Activated T-helper 1 cell treated with anti-CD3 and anti-CD28 coated beads, Interleukin-2, amount 50 U/mL, for 16 hours (primary cell): ENCODE measurements at regions not wholly inside any gene's neighbourhood (a gene's known extent, or its start where the extent isn't known, plus 50 kb on each side); places are given as distances from the start of the nearest gene placed in this dataset.

Source experiments
- DNase-seq, 2 donors: peaks; one replicate each; pipeline ENCODE4 v3.0.0-alpha.2; 2020; ENCODE audit warnings: low read depth in 1 of 2, low spot score in 1 of 2

DNA sequence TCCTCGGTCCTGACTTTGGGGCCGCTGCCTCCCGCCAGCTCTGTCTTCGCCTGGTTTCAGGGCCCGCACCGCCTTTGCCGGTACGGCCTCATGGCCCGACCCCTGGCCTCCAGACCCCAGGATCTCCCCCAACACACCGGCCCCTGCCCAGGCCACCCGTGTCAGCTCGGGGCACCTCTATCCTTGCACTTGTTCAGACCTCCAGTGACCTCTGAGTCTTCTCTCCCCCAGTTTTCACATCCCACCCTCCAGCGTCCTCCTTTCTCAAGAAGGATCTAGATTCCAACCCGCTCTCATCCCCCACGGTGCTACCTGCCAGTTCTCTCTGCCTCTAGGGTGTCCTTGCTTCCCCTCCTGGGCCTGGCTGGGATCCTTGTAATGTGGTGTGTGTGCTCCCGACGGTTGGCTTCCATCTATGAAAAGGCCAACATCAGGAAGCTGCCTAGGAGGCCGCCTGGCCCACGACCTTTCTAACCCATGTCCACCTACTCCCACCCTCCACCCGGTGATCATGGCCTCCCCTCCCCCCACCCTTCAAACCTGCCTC, 61.1 kb downstream of the SPATA31C2 start:
- DNase-seq: no peak

DNA sequence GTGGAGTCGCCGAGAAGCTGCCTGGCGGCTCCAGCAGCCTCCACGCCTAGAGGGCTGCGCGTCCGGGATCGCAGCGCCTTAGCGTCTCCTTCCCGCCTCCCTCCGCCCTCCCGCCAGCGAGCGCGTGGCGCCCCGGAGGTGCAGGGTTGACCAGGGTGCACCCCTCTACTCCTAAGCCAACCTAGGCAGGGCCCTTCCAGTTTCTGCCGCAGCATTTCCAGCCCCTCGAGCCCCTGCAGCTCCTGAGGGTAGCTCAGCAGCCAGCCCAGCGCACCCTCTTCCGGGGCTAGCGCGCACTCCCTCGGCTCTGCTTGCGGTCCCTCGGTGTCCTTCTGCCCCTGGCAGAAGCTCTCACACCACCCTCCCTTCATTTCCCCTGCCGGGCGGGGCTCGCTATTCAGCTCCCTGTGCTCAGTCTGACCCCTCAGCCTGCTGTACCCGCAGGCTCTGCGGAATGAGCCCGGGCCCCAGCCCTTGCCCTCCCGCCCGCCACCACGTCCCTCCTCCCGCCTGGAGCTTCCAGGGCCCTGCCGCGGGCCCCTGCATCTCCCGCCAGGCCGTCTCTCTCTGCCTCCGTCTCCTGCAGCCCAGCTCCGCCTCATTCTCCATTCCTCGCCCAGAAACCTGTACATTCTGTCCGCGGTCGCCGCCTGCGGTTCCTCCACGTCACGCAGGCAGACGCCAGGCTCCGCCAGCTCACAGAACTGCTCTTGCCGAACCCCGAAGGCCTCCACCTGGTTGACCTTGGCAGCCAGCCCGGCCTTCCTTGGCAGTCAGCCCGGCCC, 61.8 kb downstream of the SPATA31C2 start:
- DNase-seq: peak in 1 of 2 donors; percentile 6

DNA sequence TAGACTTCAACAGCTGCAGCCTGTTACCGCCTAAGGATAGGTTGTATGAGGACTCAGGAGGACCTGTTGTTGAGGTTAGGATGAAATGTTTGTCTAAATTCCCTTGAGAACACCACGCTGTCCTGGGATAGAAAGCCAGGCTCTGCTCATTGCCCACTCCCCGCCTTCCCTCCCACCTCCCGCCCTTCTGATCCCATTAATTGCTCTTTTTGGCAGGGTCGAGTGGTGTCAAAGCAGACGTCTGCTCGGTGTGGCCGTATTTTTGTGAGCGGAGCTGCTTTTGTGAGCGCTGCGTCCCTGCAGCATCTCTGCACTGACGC, 62.3 kb downstream of the SPATA31C2 start:
- no peak for DNase-seq

DNA sequence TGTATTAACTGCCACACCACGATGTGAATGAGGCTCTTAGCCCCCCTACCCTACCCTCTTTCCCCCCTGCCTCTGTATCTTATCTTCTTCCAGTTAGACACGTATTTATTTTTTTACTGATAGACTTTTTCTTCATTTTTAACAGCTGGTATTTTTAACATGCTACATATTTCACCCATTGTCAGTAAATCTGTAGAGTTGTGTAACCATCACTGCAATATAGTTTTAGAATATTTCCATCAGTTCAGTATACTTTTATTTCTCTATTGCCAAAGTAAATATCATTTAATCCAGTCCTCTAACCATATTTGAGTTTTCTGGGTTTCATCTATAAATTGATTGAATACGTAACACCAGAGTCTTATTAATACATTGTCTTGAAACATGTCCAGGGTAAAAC, 62.8 kb downstream of the SPATA31C2 start:
- DNase-seq: no peak

DNA sequence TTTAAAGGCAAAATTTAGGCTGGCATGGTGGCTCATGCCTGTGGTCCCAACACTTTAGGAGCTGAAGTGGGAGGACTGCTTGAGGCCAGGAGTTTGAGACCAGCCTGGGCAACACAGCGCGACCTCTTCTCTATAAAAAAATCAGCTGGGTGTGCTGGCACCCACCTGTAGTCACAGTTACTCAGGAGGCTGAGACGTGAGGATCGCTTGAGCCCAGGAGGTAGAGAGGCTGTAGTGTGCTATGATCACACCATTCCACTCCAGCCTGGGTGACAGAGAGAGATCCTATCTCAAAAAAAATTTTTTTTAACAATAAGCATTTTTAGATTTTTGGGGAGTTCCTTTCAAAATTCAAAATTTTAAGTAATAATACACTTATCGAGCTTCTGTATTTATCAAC, 63.3 kb downstream of the SPATA31C2 start:
- DNase-seq: no peak

DNA sequence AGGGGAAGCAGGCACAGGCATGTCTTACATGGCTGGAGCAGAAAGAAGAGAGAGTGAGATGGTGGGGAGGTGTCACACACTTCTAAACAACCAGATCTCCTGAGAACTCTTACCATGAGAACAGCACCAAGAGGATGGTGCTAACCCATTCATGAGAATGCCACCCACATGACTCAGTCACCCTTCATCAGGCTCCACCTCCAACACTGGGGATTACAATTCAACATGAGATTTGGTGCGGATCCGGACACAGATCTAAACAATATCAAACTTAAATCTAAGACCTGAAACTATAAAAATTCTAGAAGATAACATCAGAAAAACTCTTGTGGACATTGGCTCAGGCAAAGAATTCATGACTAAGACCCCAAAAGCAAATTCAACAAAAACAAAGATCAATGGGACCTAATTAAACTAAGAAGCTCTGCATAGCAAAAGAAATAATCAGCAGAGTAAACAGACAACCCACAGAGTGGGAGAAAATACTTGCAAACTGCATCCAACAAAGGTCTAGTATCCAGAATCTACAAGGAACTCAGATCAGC, 65.4 kb downstream of the SPATA31C2 start:
- DNase-seq: no peak

DNA sequence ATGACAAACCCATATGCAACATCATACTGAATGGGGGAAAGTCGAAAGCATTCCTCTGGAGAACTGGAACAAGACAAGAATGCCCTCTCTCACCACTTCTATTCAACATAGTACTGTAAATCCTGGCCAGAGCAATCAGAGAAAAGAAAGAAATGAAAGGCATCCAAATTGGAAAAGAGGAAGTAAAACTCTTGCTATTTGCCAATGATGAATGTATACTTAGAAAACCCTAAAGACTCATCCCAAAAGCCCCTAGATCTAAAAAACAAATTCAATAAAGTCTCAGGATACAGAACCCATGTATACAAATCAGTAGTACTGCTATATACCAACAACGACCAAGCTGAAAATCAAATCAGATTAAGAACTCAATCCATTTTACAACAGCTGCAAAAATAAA, 66.9 kb downstream of the SPATA31C2 start:
- DNase-seq: no peak

DNA sequence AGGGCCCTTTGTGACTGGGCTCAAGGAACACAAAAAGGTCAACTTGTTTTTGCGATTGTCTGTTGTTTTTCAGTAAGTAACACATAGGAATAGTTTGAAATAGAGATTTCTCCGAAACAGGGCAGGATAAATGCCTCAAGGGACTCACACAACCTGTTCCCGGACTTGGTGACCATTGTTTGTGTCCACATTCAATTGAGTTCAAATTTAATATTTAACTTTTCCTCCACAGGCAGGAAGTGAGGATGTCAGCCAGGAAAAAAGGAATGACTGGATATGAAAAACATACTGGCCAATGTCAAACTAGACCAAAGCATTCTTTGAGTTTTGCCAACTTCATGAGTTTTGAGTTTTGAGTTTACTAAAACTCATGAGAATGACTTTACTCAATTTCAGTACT, 72.7 kb downstream of the SPATA31C2 start:
- no peak for DNase-seq

DNA sequence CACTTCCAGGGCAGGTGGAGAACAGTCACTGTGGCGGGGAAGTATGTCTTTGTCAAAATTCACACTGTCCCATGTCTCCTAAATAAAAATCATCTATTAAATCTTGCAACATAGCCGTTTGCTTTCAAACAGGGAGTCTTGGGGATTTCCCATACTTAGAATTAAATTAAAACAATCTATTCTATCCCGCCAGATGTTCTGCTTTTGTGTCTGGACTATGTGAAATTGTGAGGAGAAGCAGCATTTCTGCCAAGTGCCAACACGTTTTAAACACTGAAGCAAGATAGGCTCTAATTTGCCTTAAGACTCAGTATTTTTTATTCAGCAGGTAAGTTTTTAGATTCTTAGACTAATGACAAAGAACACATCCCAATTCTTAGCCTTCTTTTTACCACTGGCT, 73.7 kb downstream of the SPATA31C2 start:
- DNase-seq: no peak

DNA sequence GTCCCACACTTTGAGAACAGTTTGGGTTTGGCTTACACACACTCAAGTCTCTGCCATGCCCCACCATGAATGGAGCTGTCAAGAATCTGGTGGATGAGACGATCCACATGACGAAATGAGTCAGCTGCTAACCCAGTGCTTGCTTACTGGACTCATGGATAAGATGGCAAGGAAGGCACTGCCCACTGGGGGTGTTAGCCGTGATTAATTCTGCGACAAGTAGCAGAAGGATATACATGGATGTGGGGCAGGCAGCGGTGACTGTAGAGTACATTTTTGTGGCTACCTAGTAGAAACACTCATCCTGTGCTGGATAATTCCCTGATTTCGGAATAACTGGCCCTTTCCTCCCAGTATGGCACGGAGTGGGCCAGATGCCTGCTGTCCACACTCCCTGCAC, 77.5 kb downstream of the SPATA31C2 start:
- no peak for DNase-seq

DNA sequence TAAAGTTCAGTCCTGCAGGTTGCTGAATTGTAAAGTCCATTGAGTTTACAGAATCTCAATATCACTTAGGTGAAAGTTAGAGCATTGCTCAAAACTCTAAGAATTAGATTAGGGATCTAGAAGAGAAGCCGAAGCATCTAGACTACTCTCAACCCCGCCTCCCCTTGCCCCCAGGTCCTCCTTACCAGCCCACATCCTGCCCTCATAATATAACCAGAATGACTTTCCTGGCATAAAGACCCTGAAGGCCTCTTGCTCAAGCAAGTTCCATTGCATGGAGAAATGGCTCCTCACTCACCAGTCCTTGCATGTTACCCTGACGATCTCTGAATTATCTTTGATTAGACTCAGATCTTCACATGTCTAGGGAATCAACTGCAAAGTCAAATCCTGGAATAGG, 78.8 kb downstream of the SPATA31C2 start:
- DNase-seq: no peak

DNA sequence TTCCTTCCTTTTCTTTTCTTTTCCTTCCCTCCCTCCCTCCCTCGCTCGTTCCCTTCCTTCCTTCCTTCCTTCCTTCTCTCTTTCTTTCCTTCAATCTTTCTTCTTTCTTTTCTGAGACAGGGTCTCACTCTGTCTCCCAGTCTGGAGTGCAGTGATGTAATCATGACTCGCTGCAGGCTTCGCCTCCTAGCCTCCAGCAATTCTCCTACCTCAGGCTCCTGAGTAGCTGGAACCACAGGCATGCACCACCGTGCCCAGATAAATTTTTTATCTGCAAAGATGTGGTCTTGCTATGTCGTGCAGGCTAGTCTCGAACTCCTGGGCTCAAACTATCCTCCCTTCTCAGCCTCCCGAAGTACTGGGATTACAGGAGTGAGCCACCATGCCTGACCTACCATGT, 81.4 kb downstream of the SPATA31C2 start:
- no peak for DNase-seq

DNA sequence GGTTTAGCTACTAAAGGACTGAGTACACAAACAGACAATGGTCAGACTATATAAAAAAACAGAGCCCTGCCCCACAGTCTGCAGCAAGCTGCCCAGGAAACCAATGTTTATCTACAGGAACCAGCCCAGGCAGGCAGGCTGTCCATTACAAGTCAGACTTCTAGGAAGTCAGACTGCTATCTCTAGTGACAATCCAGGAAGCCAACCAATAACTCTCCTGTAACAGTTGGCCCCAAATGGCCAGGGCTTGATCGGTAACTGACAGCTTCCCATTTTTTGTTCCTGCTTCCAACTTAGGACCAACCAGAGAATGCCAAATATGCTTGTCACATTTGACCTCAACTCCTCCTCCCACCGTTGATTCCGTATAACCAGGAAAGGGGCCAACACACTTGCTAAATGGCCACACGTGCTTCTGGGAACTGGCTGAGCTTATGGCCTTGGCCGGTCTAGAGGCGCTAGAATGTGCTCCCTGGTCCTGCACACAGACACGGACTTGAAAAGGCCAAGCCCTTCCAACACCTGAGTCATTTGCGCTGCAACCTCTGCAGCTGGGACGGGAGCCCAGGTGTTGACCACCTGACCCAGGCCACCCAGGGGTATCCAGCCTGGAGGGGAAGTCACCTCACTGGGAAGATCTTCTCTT, 79.6 kb upstream of the CDK20 start:
- no peak for DNase-seq

DNA sequence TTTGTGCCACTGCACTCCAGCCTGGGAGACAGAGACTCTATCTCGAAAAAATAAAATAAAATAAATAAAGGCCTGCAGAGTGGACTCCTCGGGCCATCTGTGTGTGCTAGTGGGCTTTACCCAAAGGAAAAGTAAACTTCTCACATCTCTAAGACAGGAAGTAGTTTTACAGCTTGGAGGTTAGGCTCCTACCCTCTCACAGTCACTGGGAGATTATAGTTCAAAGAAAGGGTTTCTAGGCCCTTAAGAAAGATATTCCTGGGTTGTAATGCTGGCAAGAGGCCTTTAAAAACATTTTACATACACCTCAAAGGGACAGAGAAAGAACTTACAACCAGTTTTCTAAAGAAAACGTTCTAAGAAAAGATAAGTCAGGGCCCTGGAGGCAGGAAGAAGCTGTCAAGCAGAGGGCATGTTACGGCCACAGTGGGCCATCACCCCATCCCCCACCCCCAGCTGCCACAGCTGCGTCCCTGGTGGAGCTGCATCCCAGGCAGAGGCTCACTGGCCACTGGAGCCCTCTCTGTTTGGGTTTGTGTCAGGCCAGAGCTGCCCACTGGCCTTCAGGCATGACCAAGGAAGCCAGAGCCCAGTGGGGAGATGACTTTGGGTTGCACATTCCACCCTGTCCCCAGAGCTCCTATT, 78.1 kb upstream of the CDK20 start:
- DNase-seq: no peak

DNA sequence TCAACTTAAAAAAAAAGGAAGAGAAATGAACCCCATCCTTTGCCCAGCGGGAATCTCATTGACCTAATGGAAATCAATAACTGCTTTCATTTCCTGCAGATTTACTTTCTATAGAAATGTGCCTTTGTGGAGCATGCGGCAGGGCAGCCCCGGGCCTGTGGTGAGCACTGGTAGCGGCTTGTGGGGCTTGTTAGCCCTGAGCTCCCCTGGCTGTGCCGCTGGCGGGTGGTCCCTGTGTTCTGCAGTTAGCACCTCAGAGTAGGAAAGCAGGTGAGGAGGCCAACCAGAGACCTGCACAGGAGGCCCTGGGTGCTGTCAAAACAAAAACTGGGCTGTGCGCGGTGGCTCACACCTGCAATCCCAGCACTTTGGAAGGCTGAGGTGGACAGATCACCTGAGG, 76.8 kb upstream of the CDK20 start:
- DNase-seq: no peak

DNA sequence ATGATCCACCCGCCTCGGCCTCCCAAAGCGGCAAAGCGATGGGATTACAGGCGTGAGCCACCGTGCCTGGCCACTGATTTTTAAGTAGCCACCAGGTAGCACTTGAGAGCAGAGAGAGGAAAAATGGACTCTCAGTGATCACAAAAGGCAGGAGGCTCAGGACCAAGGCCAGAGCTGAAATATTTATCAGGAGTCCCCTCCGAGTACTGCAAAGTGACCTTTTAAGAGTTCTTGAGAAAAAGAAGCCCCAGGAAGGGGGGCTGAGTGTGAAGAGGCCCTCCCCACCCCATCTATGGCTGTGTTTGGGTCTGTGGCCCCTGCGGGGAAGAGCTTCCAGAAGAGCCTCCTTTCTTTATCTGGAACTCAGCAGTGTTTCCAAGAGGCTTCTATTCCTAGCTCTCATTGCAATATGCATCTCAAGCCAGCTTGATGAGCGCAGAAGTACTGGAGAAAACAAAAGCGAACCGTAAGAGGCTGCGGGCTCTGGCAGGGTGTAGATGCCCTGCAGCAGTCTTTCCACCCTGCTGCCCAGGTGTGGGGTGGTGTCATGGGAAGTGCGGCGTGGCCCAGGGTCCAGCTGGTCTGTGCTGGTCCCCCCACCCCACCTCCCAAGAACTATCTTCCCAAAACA, 75.5 kb upstream of the CDK20 start:
- no peak for DNase-seq

DNA sequence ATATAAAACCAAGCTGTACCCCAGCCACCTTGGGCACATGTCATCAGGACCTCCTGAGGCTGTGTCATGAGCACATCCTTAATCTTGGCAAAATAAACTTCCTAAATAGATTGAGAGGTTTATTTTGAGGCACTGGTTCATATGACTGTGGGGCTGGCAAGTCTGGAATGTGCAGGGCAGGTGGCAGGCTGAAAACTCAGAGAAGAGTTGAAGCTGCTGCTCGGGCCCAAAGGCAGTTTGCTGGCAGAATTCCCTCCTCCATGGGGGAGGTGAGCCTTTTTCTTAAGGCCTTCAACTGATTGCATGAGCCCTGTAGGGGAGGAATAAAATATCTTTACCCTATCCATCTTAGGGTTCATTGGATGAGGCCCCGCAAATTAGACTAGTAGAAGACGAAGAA, 72.2 kb upstream of the CDK20 start:
- no peak for DNase-seq

DNA sequence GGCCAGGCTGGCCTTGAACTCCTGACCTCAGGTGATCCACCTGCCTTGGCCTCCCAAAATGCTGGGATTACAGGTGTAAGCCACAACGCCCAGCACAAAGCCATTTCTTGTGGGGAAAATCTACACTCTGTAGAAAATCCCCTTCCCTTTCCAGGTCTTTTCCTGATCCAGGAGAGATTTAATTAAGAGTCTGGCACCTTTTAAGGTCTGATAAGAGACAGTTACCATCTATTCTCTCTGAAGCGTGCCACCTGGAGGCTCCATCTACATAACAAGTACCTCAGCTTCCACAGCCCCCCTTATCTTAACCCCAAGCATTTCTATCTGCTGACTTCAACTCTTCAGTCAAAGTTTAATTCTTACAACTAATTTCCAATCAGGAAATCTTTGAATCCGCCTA, 71.4 kb upstream of the CDK20 start:
- no peak for DNase-seq

DNA sequence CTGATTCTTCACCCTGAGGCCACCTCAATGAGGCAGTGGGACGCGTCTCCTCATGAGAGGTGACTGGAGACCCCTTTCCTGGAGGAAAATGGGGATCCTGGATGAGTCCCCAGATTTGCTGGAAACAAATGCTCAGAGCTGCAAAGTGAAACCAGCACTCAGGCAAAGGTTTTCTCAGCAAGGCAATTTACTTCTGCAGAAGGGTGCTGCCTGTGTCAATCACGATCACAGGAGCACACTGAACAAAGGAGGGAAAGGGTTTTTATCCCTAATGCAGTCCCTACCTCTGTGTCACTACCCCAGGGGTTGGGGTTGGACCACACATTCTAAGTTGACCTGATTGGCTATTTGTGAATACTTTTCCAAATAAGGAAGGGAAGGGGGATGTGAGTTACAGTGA, 69.9 kb upstream of the CDK20 start:
- DNase-seq: no peak

DNA sequence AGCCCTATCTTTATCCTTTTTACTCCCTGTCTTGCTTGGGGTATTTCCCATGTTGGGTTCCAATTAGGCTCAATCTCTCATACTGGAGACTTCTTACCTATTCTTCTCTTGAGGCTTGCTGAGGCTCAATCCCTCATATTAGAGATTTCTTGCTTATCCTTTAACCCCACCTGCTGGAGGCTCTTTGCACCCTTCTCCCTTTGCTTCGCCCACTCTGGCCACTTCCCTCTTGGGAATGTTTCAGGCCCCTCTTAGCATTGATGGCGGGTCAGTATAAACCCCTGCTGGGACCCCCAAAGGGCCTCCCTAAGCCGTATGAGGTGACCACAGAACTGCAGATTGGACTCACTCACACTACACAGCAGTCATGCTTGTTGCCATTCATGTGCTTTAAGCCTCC, 69.3 kb upstream of the CDK20 start:
- DNase-seq: no peak

DNA sequence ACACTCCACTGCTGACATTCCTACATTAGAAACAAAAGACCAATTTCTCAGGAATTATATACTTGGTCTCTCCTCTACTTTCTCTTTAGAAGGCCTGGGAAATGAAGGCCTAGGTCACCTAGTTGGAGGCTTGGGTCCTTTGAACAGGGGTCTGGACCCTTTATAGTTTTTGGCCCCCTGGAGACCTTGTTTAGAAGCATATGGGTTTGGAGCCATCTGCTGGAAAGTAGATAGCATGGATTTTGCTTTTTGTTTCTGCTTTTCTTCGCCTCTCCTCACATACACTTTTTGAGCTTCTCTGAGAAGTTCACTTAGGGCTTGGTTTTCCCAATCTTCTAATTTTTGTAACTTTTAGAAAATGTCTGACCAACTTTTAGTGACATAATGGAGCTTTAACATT, 67.1 kb upstream of the CDK20 start:
- DNase-seq: no peak
